Omental fat pad (tissue), 3 donors: ENCODE measurements at regions not wholly inside any gene's neighbourhood (a gene's known extent, or its start where the extent isn't known, plus 50 kb on each side); places are given as distances from the start of the nearest gene placed in this dataset.
"Not testable (repeated sequence)": the region's sequence is repeated elsewhere in the genome, so short reads cannot be mapped to it uniquely, and the experiment has no call there.

Experiments used
- ATAC-seq: fragments of 150-250 bp; one replicate; pipeline ENCODE4 v1.9.1; 2016; ENCODE audit warnings: mild to moderate bottlenecking, moderate library complexity; ENCODE audit not compliant: low FRiP score
- DNase-seq: peaks from one replicate; pipeline ENCODE4 v3.0.0-alpha.2; 2019; ENCODE audit warnings: low spot score
- TF ChIP-seq, protein P1 (sequence below), 3 donors: fragments of 450-650 bp; IDR thresholded peaks; one replicate each; pipeline ENCODE4 v1.5.1; 2016 to 2017; ENCODE audit warnings: antibody characterized with exemption in 3 of 3, mild to moderate bottlenecking in 3 of 3, moderate library complexity in 2 of 3

- no peak for ATAC-seq
- TF ChIP-seq, protein P1, sequence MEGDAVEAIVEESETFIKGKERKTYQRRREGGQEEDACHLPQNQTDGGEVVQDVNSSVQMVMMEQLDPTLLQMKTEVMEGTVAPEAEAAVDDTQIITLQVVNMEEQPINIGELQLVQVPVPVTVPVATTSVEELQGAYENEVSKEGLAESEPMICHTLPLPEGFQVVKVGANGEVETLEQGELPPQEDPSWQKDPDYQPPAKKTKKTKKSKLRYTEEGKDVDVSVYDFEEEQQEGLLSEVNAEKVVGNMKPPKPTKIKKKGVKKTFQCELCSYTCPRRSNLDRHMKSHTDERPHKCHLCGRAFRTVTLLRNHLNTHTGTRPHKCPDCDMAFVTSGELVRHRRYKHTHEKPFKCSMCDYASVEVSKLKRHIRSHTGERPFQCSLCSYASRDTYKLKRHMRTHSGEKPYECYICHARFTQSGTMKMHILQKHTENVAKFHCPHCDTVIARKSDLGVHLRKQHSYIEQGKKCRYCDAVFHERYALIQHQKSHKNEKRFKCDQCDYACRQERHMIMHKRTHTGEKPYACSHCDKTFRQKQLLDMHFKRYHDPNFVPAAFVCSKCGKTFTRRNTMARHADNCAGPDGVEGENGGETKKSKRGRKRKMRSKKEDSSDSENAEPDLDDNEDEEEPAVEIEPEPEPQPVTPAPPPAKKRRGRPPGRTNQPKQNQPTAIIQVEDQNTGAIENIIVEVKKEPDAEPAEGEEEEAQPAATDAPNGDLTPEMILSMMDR (IDR thresholded peaks at IDR 0.05), result no peak
These were observed 473.2 kb downstream of the CCER1 start for GRCh38 chr12:90481748-90482147.

DNA sequence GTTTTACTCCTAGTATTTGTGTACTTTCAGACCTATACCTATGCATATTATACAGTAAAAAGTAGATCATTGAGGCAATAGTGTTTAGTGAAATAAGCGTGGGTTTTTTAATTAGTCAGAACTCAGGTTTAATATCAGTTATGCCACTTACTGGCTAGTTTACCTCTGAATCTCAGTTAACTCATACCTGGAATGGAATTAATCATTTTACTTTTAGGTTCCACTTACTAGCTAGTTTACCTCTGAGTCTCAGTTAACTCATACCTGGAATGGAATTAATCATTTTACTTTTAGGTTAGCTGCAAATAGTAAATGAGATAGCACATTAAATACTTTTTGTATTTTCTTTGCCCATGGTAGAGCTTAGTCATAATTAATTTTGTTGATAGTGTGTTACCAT, 475.7 kb downstream of the CCER1 start:
- no peak for ATAC-seq
- DNase-seq, result no peak
- TF ChIP-seq, protein P1 (IDR thresholded peaks at IDR 0.05), result no peak

More at GRCh38 chr12:90481748-90482147, 473.2 kb downstream of the CCER1 start:
- no peak for DNase-seq

- no peak for DNase-seq
- no peak for ATAC-seq
- TF ChIP-seq, protein P1 (IDR thresholded peaks at IDR 0.05), result no peak
These were observed 481.1 kb downstream of the CCER1 start for GRCh38 chr12:90473831-90474230.

DNA sequence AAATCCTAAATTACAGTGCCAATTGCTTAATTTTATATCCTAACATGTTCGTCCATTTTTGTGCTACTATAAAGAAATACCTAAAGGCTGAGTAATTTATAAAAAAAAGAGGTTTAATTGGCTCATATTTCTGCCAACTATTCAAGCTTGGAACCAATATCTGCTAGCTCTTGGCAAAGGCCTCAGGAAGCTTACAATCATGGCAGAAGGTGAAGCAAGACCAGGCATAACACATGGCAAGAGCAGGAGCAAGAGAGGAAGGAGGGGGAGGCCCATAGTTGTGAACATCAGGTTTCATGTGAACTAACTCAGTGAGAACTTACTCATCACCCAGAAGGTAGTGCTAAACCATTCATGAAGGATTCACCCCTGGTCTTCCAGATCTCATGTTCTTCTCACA, 494.3 kb downstream of the CCER1 start:
- no peak for ATAC-seq
- TF ChIP-seq, protein P1 (IDR thresholded peaks at IDR 0.05), result no peak
- no peak for DNase-seq

DNA sequence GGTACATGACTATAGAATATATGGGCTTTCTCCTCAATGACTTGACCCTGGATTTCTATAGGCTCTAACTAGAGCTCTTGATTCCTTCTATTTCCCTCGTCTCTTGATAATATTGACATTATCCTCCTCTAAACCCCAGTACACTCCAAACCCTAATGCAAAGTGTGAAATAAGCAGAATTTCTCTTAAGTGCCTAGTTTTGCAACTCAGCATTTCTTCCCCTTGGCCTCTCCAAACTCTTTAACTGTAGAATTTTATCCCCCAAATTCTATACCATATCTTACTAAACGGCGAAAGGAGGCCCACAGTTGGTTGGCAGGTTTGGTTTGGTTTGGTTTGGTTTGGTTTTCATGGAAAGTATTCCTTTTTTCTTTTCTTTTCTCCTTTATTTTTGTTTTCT, 498.7 kb downstream of the CCER1 start:
- TF ChIP-seq, protein P1 (IDR thresholded peaks at IDR 0.05), result no peak
- ATAC-seq (no peak), DNase-seq (no peak)

GRCh38 chr12:90455756-90456155, 499.2 kb downstream of the CCER1 start:
- DNase-seq, result no peak
- no peak for ATAC-seq

GRCh38 chr12:90449611-90450010, 505.4 kb downstream of the CCER1 start:
- TF ChIP-seq, protein P1 (IDR thresholded peaks at IDR 0.05), result no peak
- ATAC-seq, result no peak
- DNase-seq, result no peak

More at GRCh38 chr12:90455756-90456155, 499.2 kb downstream of the CCER1 start:
- TF ChIP-seq, protein P1 (IDR thresholded peaks at IDR 0.05), result no peak

DNA sequence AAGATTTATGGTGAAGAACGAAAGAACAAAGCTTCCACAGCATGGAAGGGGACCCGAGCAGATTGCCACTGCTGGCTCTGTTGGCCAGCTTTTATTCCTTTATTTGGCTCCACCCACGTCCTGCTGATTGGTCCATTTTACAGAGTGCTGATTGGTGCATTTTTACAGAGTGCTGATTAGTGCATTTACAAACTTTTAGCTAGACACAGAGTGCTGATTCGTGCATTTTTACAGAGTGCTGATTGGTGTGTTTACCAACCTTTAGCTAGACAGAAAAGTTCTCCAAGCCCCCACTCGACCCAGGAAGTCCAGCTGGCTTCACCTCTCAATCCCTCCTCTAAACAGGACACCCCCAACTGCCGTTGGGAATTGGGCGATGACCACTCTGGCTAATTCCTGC, 511.5 kb downstream of the CCER1 start:
- not testable (repeated sequence) for ATAC-seq, DNase-seq
